ENCODE measurements at regions not wholly inside any gene's neighbourhood (a gene's known extent, or its start where the extent isn't known, plus 50 kb on each side); places are given as distances from the start of the nearest gene placed in this dataset.

DNA sequence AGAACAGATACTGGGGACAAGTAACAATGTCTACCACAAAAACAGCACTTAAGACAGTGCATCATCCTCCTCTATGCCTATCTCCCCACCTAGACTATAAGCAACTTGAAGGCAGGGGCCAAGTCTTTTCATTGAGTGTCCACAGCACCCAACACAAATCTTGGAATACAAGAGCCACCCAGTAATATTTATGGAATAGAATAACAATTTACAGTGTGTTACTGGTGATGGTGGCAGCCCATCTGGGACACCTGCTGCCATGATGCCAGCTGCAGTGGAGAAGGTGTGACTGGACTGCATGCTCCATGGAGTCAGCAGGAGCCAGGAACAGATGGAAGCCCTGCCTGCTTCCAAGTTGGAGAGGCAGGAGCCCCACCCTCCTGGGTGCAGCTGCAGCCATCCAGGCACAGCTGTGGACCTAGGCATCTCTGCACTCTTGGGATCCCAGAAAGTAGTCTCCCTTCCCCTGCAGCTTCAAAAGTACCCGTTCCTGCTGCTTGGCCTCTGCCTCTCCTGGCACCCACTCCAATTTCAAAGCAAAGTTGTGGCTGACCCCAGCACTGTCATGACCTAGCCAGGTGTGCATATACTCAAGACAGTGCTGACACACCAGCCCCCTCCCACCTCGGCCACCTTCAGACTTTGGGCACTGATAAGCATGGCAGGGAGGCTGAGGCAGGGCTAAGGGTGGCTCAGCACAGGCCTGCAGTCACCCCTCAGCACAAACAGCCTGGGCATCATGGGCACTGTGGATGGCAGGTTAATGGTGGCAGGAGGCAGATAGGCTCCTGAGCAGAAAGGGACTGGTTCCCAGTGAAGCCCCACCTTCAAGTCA, 94.5 kb downstream of the TPRA1 start:
- H3K79me2 ChIP-seq (ENCODE audit: insufficient read depth, low read length) = no peaks in the 10 kb centered on the region
- no peak overlapping the region for H3K9ac ChIP-seq (ENCODE audit: low read length)
- DNase-seq (ENCODE audit: low read depth) (no peak), FAIRE-seq (no peak)
- Mint-ChIP-seq H3K4me1 (ENCODE audit: low read depth, unreplicated experiment) (no peaks in the 10 kb centered on the region), H3K27me3 (ENCODE audit: low read depth, unreplicated experiment) (peaks cover 47% of the 10 kb centered on the region), H3K27ac (ENCODE audit: unreplicated experiment) (no peak overlapping the region), H3K36me3 (ENCODE audit: low read depth, unreplicated experiment) (no peaks in the 10 kb centered on the region), H3K4me3 (ENCODE audit: unreplicated experiment) (no peak overlapping the region), H3K9me3 (ENCODE audit: unreplicated experiment) (peaks cover 39% of the 10 kb centered on the region)
- H3K27ac ChIP-seq (ENCODE audit: low read depth, low read length) = no peak overlapping the region
- H3K9me3 ChIP-seq (ENCODE audit: insufficient read depth, low read depth, low read length) = no peaks in the 10 kb centered on the region
- H2AFZ ChIP-seq (ENCODE audit: low read depth, low read length) = no peak overlapping the region
- H3K36me3 ChIP-seq (ENCODE audit: insufficient read depth, low read length) = no peaks in the 10 kb centered on the region
- H3K27me3 ChIP-seq (ENCODE audit: insufficient read depth, low read length) = no peaks in the 10 kb centered on the region
- no peak overlapping the region for H3K4me2 ChIP-seq (ENCODE audit: low read length)
- no peaks in the 10 kb centered on the region for H4K20me1 ChIP-seq (ENCODE audit: insufficient read depth, low read length)
- H3K4me3 ChIP-seq (ENCODE audit: insufficient read depth, low read depth, low read length) = no peak overlapping the region
- H3K4me1 ChIP-seq (ENCODE audit: insufficient read depth, low read length) = no peaks in the 10 kb centered on the region
- no peak for TF ChIP-seq EZH2 (IDR thresholded peaks at IDR 0.05; ENCODE audit: insufficient read depth, low read length)
- TF ChIP-seq, protein P1, sequence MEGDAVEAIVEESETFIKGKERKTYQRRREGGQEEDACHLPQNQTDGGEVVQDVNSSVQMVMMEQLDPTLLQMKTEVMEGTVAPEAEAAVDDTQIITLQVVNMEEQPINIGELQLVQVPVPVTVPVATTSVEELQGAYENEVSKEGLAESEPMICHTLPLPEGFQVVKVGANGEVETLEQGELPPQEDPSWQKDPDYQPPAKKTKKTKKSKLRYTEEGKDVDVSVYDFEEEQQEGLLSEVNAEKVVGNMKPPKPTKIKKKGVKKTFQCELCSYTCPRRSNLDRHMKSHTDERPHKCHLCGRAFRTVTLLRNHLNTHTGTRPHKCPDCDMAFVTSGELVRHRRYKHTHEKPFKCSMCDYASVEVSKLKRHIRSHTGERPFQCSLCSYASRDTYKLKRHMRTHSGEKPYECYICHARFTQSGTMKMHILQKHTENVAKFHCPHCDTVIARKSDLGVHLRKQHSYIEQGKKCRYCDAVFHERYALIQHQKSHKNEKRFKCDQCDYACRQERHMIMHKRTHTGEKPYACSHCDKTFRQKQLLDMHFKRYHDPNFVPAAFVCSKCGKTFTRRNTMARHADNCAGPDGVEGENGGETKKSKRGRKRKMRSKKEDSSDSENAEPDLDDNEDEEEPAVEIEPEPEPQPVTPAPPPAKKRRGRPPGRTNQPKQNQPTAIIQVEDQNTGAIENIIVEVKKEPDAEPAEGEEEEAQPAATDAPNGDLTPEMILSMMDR (IDR thresholded peaks at IDR 0.05; ENCODE audit: insufficient read depth, low read depth, low read length) = no peak

GRCh38 chr3:127493924-127494646, 96.4 kb downstream of the TPRA1 start:
- no peak for TF ChIP-seq EZH2 (IDR thresholded peaks at IDR 0.05; ENCODE audit: insufficient read depth, low read length)
- TF ChIP-seq, protein P1 (IDR thresholded peaks at IDR 0.05; ENCODE audit: insufficient read depth, low read depth, low read length) = no peak
- Mint-ChIP-seq H3K4me1 (ENCODE audit: low read depth, unreplicated experiment) (no peaks in the 10 kb centered on the region), H3K9me3 (ENCODE audit: unreplicated experiment) (peaks cover 21% of the 10 kb centered on the region), H3K27ac (ENCODE audit: unreplicated experiment) (no peak overlapping the region), H3K36me3 (ENCODE audit: low read depth, unreplicated experiment) (no peaks in the 10 kb centered on the region), H3K4me3 (ENCODE audit: unreplicated experiment) (no peak overlapping the region), H3K27me3 (ENCODE audit: low read depth, unreplicated experiment) (peaks cover 52% of the 10 kb centered on the region)
- H3K27ac ChIP-seq (ENCODE audit: low read depth, low read length) = no peak overlapping the region
- no peak overlapping the region for H3K4me3 ChIP-seq (ENCODE audit: insufficient read depth, low read depth, low read length)
- H3K9ac ChIP-seq (ENCODE audit: low read length) = no peak overlapping the region
- H3K79me2 ChIP-seq (ENCODE audit: insufficient read depth, low read length) = no peaks in the 10 kb centered on the region
- no peak overlapping the region for H3K4me2 ChIP-seq (ENCODE audit: low read length)
- no peaks in the 10 kb centered on the region for H4K20me1 ChIP-seq (ENCODE audit: insufficient read depth, low read length)
- FAIRE-seq (no peak), DNase-seq (ENCODE audit: low read depth) (no peak)
- H3K36me3 ChIP-seq (ENCODE audit: insufficient read depth, low read length) = no peaks in the 10 kb centered on the region
- H2AFZ ChIP-seq (ENCODE audit: low read depth, low read length) = no peak overlapping the region
- peaks cover 3% of the 10 kb centered on the region for H3K27me3 ChIP-seq (ENCODE audit: insufficient read depth, low read length)
- H3K9me3 ChIP-seq (ENCODE audit: insufficient read depth, low read depth, low read length) = no peaks in the 10 kb centered on the region
- no peaks in the 10 kb centered on the region for H3K4me1 ChIP-seq (ENCODE audit: insufficient read depth, low read length)
